ENCODE measurements at regions not wholly inside any gene's neighbourhood (a gene's known extent, or its start where the extent isn't known, plus 50 kb on each side); places are given as distances from the start of the nearest gene placed in this dataset.

- TF ChIP-seq CTCF (IDR thresholded peaks at IDR 0.05) (no peak), POLR2AphosphoS5 (IDR thresholded peaks at IDR 0.05) (no peak)
Observed at GRCh38 chr3:193836918-193837317, 243.9 kb downstream of the OPA1 start.
